ENCODE measurements at regions not wholly inside any gene's neighbourhood (a gene's known extent, or its start where the extent isn't known, plus 50 kb on each side); places are given as distances from the start of the nearest gene placed in this dataset.

DNA sequence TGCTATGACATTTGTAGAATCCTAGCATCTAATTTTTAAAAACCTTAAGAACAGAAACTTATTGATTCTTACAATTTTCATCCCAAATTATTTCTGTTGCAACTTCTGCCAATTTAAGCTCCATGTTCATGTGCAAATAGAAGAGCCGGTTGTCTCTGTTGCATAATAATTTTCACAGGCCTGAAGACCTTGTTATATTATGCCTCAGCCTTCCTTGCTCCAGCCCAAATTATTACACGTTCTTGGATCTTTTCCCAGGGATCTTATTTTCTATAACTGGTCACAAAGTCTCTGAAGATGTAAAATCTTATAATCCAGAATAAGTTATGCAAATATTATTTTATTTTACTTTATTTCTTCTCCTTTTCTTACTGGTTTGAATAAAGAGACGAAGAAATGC is 210.7 kb upstream of the DPH6 start:
- no peak for DNase-seq (ENCODE audit: extremely low spot score in 2 of 2)
- H3K27me3 ChIP-seq: no peaks in the 10 kb centered on the region
- intact Hi-C loops (cut with DNase I): no loop called here
- no peak overlapping the region for H3K27ac ChIP-seq
- H3K4me3 ChIP-seq: no peak overlapping the region
- peaks cover 34% of the 10 kb centered on the region for H3K4me1 ChIP-seq
- no peak for TF ChIP-seq POLR2AphosphoS5 (IDR thresholded peaks at IDR 0.05; ENCODE audit: insufficient read depth in 1 of 2, low read depth in 1 of 2)
- TF ChIP-seq, protein P1, sequence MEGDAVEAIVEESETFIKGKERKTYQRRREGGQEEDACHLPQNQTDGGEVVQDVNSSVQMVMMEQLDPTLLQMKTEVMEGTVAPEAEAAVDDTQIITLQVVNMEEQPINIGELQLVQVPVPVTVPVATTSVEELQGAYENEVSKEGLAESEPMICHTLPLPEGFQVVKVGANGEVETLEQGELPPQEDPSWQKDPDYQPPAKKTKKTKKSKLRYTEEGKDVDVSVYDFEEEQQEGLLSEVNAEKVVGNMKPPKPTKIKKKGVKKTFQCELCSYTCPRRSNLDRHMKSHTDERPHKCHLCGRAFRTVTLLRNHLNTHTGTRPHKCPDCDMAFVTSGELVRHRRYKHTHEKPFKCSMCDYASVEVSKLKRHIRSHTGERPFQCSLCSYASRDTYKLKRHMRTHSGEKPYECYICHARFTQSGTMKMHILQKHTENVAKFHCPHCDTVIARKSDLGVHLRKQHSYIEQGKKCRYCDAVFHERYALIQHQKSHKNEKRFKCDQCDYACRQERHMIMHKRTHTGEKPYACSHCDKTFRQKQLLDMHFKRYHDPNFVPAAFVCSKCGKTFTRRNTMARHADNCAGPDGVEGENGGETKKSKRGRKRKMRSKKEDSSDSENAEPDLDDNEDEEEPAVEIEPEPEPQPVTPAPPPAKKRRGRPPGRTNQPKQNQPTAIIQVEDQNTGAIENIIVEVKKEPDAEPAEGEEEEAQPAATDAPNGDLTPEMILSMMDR (IDR thresholded peaks at IDR 0.05): no peak
- TF ChIP-seq POLR2A (IDR thresholded peaks at IDR 0.05): no peak
- no peaks in the 10 kb centered on the region for H3K9me3 ChIP-seq
- H3K36me3 ChIP-seq: no peaks in the 10 kb centered on the region

DNA sequence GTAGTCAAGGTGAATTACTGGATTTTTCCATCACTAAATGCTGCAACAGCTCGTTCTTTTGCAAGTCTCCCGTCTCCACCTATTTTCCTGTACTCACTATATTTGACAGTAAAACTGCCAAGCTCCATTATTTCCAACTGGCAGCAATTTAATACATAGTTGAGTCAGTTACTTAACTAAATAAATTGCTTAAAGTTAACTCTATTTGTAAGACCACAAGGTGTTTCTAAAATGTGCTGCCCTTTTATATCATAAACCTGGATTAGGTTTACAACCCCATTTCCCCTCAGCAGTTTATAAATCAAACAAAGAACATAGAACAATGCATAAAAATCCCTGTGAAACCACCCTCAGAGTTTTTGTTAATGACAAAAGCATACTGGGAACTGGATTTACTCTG is 211.4 kb upstream of the DPH6 start:
- H3K4me3 ChIP-seq: no peak overlapping the region
- DNase-seq (ENCODE audit: extremely low spot score in 2 of 2): no peak
- TF ChIP-seq POLR2A (IDR thresholded peaks at IDR 0.05) (no peak), POLR2AphosphoS5 (IDR thresholded peaks at IDR 0.05; ENCODE audit: insufficient read depth in 1 of 2, low read depth in 1 of 2) (no peak)
- TF ChIP-seq, protein P1 (IDR thresholded peaks at IDR 0.05): no peak
- no peaks in the 10 kb centered on the region for H3K9me3 ChIP-seq
- no peaks in the 10 kb centered on the region for H3K36me3 ChIP-seq
- intact Hi-C loops (cut with DNase I): no loop called here
- H3K27me3 ChIP-seq: no peaks in the 10 kb centered on the region
- H3K27ac ChIP-seq: no peak overlapping the region
- peaks cover 34% of the 10 kb centered on the region for H3K4me1 ChIP-seq

DNA sequence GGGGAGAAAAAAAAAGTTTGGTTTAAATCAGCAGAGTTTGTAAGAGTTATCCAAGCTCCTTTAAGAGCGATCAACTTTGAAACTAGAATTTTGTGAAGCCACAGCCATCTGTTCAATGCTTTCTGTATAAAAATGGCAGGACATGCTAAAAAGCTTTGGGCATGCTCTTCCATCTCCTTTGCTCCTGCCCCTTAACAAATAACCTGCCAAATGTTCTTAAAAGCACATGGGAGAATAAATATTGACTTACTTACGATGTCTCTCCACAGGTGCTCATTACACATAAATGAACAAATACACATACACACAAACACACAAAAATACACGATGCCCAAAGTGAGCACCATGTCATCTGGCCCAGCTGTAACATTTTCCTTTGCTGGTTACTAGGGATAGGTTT is 211.8 kb upstream of the DPH6 start:
- DNase-seq (ENCODE audit: extremely low spot score in 2 of 2): no peak

DNA sequence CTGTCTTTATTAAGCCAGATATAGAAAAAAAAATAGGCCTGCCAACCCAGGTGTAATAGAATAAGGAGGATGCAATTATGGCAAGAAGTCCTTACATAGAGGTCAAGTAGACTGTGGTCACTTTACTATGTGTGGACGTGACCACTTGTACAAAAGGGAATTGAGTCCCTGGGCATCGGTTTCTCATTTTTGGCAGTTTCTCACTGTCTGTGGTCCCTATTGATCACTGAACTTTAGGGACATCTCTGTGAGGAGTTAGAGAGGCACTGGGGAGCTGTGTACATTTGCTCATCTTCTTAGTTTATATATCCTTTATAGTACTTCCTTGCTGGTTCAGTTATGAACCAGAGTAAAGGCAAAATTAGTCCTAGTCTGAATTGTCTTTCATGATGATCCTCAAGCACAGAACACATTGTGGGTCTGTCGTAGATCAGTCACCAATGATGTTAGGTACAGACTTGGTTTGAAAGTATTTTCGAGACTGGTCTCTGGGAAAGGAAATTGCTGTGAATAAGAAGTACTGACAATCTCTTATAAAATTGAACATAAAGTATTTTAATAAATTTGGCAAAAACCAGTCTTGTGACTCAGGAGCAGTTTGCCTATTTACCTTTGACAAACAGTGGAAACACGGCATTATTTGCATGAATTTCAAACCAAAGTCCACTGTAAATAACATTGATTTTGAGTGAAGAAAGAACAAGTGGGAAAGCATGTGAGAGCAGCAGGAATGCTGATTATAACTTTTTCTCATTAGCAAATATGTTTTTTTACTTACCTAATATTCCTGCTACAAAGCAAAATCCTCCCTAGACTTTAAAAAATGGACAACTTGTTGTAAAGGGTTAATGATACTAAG is 218.9 kb upstream of the DPH6 start:
- Histone ChIP-seq H3K4me1 (no peaks in the 10 kb centered on the region), H3K9me3 (no peaks in the 10 kb centered on the region), H3K36me3 (no peaks in the 10 kb centered on the region), H3K27me3 (no peaks in the 10 kb centered on the region), H3K27ac (no peak overlapping the region), H3K4me3 (no peak overlapping the region)
- intact Hi-C loops (cut with DNase I): no loop called here
- DNase-seq (ENCODE audit: extremely low spot score in 2 of 2): no peak
- TF ChIP-seq, protein P1 (IDR thresholded peaks at IDR 0.05): no peak
- TF ChIP-seq POLR2A (IDR thresholded peaks at IDR 0.05) (no peak), POLR2AphosphoS5 (IDR thresholded peaks at IDR 0.05; ENCODE audit: insufficient read depth in 1 of 2, low read depth in 1 of 2) (no peak)

More for the DNA sequence above, 211.8 kb upstream of the DPH6 start:
- H3K36me3 ChIP-seq: no peaks in the 10 kb centered on the region
- peaks cover 34% of the 10 kb centered on the region for H3K4me1 ChIP-seq
- TF ChIP-seq POLR2AphosphoS5 (IDR thresholded peaks at IDR 0.05; ENCODE audit: insufficient read depth in 1 of 2, low read depth in 1 of 2) (no peak), POLR2A (IDR thresholded peaks at IDR 0.05) (no peak)
- TF ChIP-seq, protein P1 (IDR thresholded peaks at IDR 0.05): no peak
- H3K4me3 ChIP-seq: no peak overlapping the region
- H3K27ac ChIP-seq: no peak overlapping the region
- H3K27me3 ChIP-seq: no peaks in the 10 kb centered on the region
- intact Hi-C loops (cut with DNase I): no loop called here
- H3K9me3 ChIP-seq: no peaks in the 10 kb centered on the region

DNA sequence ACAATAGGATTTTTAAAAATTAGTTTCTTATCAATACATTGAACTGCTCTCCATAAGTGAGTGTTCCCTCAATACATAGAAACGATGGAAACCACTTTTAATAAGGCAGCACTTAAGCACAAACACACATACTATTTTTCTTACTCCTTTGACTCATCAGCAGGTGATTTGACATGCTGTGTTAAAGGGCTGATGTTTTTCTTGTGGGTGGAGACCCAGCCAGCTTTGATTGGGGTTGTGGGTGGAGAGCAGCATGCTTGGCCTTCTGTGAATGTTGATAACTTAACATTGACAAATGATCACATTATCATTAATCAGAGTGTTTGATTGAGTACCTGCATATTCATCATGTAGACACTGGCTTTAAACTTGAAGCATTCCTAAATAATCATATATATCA is 223.0 kb upstream of the DPH6 start:
- no peaks in the 10 kb centered on the region for H3K27me3 ChIP-seq
- no peak overlapping the region for H3K4me3 ChIP-seq
- no peaks in the 10 kb centered on the region for H3K9me3 ChIP-seq
- no peaks in the 10 kb centered on the region for H3K36me3 ChIP-seq
- no peak for DNase-seq (ENCODE audit: extremely low spot score in 2 of 2)
- TF ChIP-seq POLR2AphosphoS5 (IDR thresholded peaks at IDR 0.05; ENCODE audit: insufficient read depth in 1 of 2, low read depth in 1 of 2): no peak
- intact Hi-C loops (cut with DNase I): no loop called here
- H3K4me1 ChIP-seq: no peaks in the 10 kb centered on the region
- H3K27ac ChIP-seq: no peak overlapping the region

Measured in vagina (tissue), 2 donors.